ENCODE measurements at regions not wholly inside any gene's neighbourhood (a gene's known extent, or its start where the extent isn't known, plus 50 kb on each side); places are given as distances from the start of the nearest gene placed in this dataset.

DNA sequence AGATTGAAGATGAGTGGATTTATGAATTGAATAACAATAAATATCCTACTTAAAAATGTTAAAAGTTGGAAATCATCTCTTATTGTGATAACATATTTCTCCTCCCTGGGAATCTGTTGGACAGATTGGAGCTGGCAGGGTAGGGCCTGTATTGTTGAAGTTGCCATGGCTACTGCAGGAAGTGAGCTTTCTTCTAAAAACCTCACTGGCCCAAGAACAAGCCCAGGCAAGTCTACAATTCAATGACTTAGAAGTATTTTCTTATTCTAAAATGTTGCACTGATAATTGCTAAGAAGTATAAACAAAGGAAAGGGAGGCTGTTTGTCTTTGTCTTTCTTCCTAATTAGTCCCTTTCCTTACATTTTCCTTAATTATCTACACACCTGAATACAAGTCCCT lies 112.1 kb downstream of the DLEU7 start:
- H3T11ph ChIP-seq (ENCODE audit: low read length) = no peak overlapping the region
- no peak overlapping the region for H3K18ac ChIP-seq (ENCODE audit: insufficient read length, low read depth, low read length)
- TF ChIP-seq CTCF (conservative IDR thresholded peaks at IDR 0.05) = no peak
- Mint-ChIP-seq H3K36me3 (ENCODE audit: insufficient read depth in 1 of 3, low read depth in 3 of 3) (peaks cover 12 to 27% (median 17%) of the 10 kb centered on the region in 3 experiments; a peak in 6 of 7 replicates), H3K27ac (no peak overlapping the region), H3K27me3 (ENCODE audit: low read depth) (no peaks in the 10 kb centered on the region; the same call in 1 of the 2 replicates), H3K4me3 (no peak overlapping the region), H3K4me1 (peaks cover 0 to 10% of the 10 kb centered on the region in 2 experiments; a peak in 2 of 4 replicates), H3K9me3 (peaks cover 21 to 26% of the 10 kb centered on the region in 2 experiments)
- no peak overlapping the region for H2BK12ac ChIP-seq (ENCODE audit: insufficient read length, low read depth, low read length)
- DNase-seq = no peak
- no peak overlapping the region for H2AK5ac ChIP-seq (ENCODE audit: insufficient read length, low read length)
- no peak overlapping the region for H3K56ac ChIP-seq (ENCODE audit: insufficient read length, low read depth, low read length)
- H3K14ac ChIP-seq (ENCODE audit: insufficient read depth, low read length) = no peak overlapping the region
- no peak overlapping the region for H2BK20ac ChIP-seq (ENCODE audit: low read depth, low read length, poor library complexity, severe bottlenecking)
- H3K79me2 ChIP-seq (ENCODE audit: insufficient read depth, low read length) = no peaks in the 10 kb centered on the region
- no peak overlapping the region for H4K8ac ChIP-seq (replicated peaks; ENCODE audit: insufficient read length, low read depth, low read length)
- H3K79me1 ChIP-seq (ENCODE audit: insufficient read depth, low read depth, low read length, poor library complexity, severe bottlenecking) = no peaks in the 10 kb centered on the region
- H3K27ac ChIP-seq (ENCODE audit: insufficient read length, low read depth, low read length) = no peak overlapping the region
- H4K20me1 ChIP-seq (ENCODE audit: control insufficient read depth, insufficient read depth, insufficient read length) = no peaks in the 10 kb centered on the region
- peaks cover 5% of the 10 kb centered on the region for H3K9me3 ChIP-seq (ENCODE audit: control insufficient read depth, low read depth, low read length)
- no peaks in the 10 kb centered on the region for H3K27me3 ChIP-seq (ENCODE audit: insufficient read depth, low read length)
- H4K5ac ChIP-seq (ENCODE audit: insufficient read length, low read depth, low read length) = no peak overlapping the region
- H3K23ac ChIP-seq (ENCODE audit: insufficient read length, low read depth, low read length) = no peak overlapping the region
- no peak overlapping the region for H3K4ac ChIP-seq (ENCODE audit: low read depth, low read length)
- H3K9ac ChIP-seq (ENCODE audit: extremely low read depth, insufficient read length, low read length) = no peak overlapping the region
- no peak overlapping the region for H2BK5ac ChIP-seq (ENCODE audit: insufficient read length, low read length)
- H3K4me2 ChIP-seq (ENCODE audit: insufficient read depth, insufficient read length, low read length) = no peak overlapping the region
- H2BK120ac ChIP-seq (ENCODE audit: low read depth, low read length, poor library complexity, severe bottlenecking) = no peak overlapping the region
- no peaks in the 10 kb centered on the region for H3K23me2 ChIP-seq (ENCODE audit: insufficient read length, low read depth, low read length, poor library complexity, severe bottlenecking)
- no peak overlapping the region for H2BK15ac ChIP-seq (ENCODE audit: low read depth, low read length)
- no peaks in the 10 kb centered on the region for H3K4me1 ChIP-seq (ENCODE audit: insufficient read depth, low read length)
- no peak overlapping the region for H4K91ac ChIP-seq (ENCODE audit: insufficient read length, low read depth, low read length)
- H2AFZ ChIP-seq (ENCODE audit: low read length) = no peak overlapping the region

Measured in H9 (cell line).